ENCODE measurements at regions not wholly inside any gene's neighbourhood (a gene's known extent, or its start where the extent isn't known, plus 50 kb on each side); places are given as distances from the start of the nearest gene placed in this dataset.

GRCh38 chr2:2902547-2903281 is 474.9 kb downstream of the EIPR1 start:
- no peak for DNase-seq

GRCh38 chr2:2901384-2902345 is 476.0 kb downstream of the EIPR1 start:
- no peak overlapping the region for H3K27ac ChIP-seq
- peak in 1 of 2 donors; percentile 20 for DNase-seq
- H3K27me3 ChIP-seq: no peaks in the 10 kb centered on the region
- H3K4me1 ChIP-seq: no peaks in the 10 kb centered on the region
- WGBS, 2 donors: 40 to 43% methylated on average over 13 of the region's 13 CpGs
- no peak overlapping the region for H3K4me3 ChIP-seq
- TF ChIP-seq EP300 (IDR thresholded peaks at IDR 0.05) (no peak), CTCF (IDR thresholded peaks at IDR 0.05) (no peak), POLR2A (IDR thresholded peaks at IDR 0.05) (no peak), POLR2AphosphoS5 (IDR thresholded peaks at IDR 0.05) (no peak)
- H3K9me3 ChIP-seq: no peaks in the 10 kb centered on the region
- no peaks in the 10 kb centered on the region for H3K36me3 ChIP-seq
- no peak for ATAC-seq (ENCODE audit: low FRiP score in 2 of 2)

More at GRCh38 chr2:2902547-2903281, 474.9 kb downstream of the EIPR1 start:
- Histone ChIP-seq H3K4me3 (no peak overlapping the region), H3K36me3 (no peaks in the 10 kb centered on the region), H3K9me3 (no peaks in the 10 kb centered on the region), H3K27ac (no peak overlapping the region), H3K27me3 (no peaks in the 10 kb centered on the region), H3K4me1 (no peaks in the 10 kb centered on the region)
- WGBS, 2 donors: 72 to 76% methylated on average over 8 of the region's 8 CpGs
- TF ChIP-seq CTCF (IDR thresholded peaks at IDR 0.05) (no peak), POLR2AphosphoS5 (IDR thresholded peaks at IDR 0.05) (no peak), POLR2A (IDR thresholded peaks at IDR 0.05) (no peak), EP300 (IDR thresholded peaks at IDR 0.05) (no peak)
- ATAC-seq (ENCODE audit: low FRiP score in 2 of 2): peak in 1 of 2 donors; percentile 16

GRCh38 chr2:2899826-2900225 is 477.8 kb downstream of the EIPR1 start:
- H3K27ac ChIP-seq: no peak overlapping the region
- no peak overlapping the region for H3K4me3 ChIP-seq
- no peaks in the 10 kb centered on the region for H3K27me3 ChIP-seq
- TF ChIP-seq CTCF (IDR thresholded peaks at IDR 0.05) (no peak), EP300 (IDR thresholded peaks at IDR 0.05) (no peak), POLR2AphosphoS5 (IDR thresholded peaks at IDR 0.05) (no peak), POLR2A (IDR thresholded peaks at IDR 0.05) (no peak)
- ATAC-seq (ENCODE audit: low FRiP score in 2 of 2) (no peak), DNase-seq (no peak)
- no peaks in the 10 kb centered on the region for H3K4me1 ChIP-seq
- H3K36me3 ChIP-seq: no peaks in the 10 kb centered on the region
- no peaks in the 10 kb centered on the region for H3K9me3 ChIP-seq
- 53 to 69% methylated on average over 4 of the region's 4 CpGs for WGBS, 2 donors

GRCh38 chr2:2898744-2899143 is 478.9 kb downstream of the EIPR1 start:
- Histone ChIP-seq H3K27me3 (no peaks in the 10 kb centered on the region), H3K4me3 (no peak overlapping the region), H3K9me3 (no peaks in the 10 kb centered on the region), H3K27ac (no peak overlapping the region), H3K36me3 (no peaks in the 10 kb centered on the region), H3K4me1 (no peaks in the 10 kb centered on the region)
- TF ChIP-seq EP300 (IDR thresholded peaks at IDR 0.05) (no peak), CTCF (IDR thresholded peaks at IDR 0.05) (no peak), POLR2AphosphoS5 (IDR thresholded peaks at IDR 0.05) (no peak), POLR2A (IDR thresholded peaks at IDR 0.05) (no peak)
- WGBS, 2 donors: 81 to 94% methylated on average over 2 of the region's 2 CpGs
- DNase-seq (no peak), ATAC-seq (ENCODE audit: low FRiP score in 2 of 2) (no peak)
